Retinal pigment epithelial cell (primary cell): ENCODE measurements at regions not wholly inside any gene's neighbourhood (a gene's known extent, or its start where the extent isn't known, plus 50 kb on each side); places are given as distances from the start of the nearest gene placed in this dataset.

ENCODE experiments used
- DNase-seq: peaks from one replicate; pipeline ENCODE4 v3.0.0-alpha.2; 2010; ENCODE audit warnings: low read depth
- H3K4me3 ChIP-seq: 2 replicates; pipeline ENCODE4 v1.5.1; 2011; ENCODE audit warnings: mild to moderate bottlenecking, low read length, control low read depth, moderate library complexity
- TF ChIP-seq, protein P1 (sequence below): conservative IDR thresholded peaks from 2 replicates; pipeline ENCODE4 v1.5.1; 2011; ENCODE audit warnings: low read depth, low read length, control low read depth, inconsistent platforms

DNA sequence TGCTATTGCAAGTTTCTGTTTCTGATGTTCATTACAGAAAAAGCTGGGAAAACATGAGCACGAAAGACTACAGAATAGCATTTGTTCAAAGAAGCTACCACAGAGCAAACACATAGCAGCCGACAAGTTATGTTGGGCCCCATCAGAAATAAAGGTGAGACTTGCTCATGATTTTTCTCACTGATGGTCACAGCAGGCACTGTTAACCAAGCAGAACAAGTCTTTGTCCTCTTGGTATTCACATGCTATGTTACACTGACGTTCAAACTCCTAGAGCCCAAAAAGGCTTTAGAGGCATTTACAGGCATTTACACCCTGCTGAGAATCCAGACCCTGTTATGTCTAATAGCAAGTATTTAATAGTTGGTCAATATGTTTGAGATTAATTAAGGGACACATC, 235.0 kb upstream of the HNMT start:
- TF ChIP-seq, protein P1, sequence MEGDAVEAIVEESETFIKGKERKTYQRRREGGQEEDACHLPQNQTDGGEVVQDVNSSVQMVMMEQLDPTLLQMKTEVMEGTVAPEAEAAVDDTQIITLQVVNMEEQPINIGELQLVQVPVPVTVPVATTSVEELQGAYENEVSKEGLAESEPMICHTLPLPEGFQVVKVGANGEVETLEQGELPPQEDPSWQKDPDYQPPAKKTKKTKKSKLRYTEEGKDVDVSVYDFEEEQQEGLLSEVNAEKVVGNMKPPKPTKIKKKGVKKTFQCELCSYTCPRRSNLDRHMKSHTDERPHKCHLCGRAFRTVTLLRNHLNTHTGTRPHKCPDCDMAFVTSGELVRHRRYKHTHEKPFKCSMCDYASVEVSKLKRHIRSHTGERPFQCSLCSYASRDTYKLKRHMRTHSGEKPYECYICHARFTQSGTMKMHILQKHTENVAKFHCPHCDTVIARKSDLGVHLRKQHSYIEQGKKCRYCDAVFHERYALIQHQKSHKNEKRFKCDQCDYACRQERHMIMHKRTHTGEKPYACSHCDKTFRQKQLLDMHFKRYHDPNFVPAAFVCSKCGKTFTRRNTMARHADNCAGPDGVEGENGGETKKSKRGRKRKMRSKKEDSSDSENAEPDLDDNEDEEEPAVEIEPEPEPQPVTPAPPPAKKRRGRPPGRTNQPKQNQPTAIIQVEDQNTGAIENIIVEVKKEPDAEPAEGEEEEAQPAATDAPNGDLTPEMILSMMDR: no peak
- no peak overlapping the region for H3K4me3 ChIP-seq
- DNase-seq: no peak

DNA sequence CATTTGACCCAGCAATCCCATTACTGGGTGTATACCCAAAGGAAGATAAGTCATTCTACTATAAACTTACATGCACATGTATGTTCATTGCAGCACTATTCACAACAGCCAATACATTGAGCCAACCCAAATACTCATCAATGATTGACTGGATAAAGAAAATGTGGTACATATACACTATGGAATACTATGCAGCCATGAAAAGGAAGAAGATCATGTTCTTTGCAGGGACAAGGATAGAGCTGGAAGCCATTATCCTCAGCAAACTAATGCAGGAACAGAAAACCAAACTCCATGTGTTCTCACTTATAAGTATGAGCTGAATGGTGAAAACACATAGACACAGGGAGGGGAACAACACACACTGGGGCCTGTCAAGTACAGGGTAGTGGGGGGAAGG, 226.7 kb upstream of the HNMT start:
- H3K4me3 ChIP-seq: no peak overlapping the region
- DNase-seq: no peak
- TF ChIP-seq, protein P1: no peak

DNA sequence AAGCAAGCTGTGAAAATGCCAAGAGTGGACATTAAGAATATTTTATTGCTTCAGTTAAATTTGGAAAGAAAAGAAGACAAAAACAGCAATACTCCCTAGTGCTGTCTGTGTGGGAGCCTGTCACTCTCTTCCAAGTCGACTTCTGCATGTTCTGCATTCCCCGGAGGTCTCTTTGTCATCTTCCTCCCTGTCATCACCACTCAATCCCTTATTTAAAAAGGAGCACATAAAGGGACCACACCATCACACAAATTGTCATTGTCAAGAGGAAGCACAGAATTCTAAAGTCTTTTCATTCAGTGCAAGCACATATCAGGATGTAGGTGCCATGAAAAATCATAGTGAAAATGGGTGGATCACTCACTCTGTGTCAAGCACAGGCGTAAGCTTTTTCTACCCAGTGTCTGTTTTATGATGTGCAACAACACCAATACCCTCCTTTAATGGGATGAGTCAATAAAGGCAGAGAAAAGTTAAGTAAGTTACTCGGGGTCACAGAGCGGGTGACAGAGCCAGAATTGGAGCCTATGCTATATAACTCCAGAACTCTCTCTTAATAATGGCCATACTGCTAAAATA, 222.4 kb upstream of the HNMT start:
- TF ChIP-seq, protein P1: no peak

DNA sequence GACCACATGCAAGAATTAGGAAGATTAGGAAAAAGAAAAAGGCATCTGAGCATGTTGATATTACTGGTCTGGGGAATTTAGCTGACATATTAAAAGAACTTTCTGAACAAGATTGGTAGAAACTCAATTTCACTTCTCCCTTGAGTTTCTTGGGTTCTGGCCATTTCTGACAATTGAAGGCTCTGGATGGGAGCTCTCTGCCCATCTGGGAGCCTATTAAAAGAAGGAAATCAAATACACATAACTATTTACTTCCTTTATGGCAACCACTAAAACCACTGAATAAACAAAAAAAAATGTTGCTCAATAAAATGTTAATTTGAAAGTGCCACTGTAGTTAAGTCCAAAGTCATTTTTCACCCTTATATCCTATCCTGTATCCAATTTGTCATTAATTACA, 216.8 kb upstream of the HNMT start:
- H3K4me3 ChIP-seq: no peak overlapping the region
- DNase-seq: no peak
- TF ChIP-seq, protein P1: no peak

More for the DNA sequence above, 222.4 kb upstream of the HNMT start:
- H3K4me3 ChIP-seq: no peak overlapping the region
- no peak for DNase-seq

DNA sequence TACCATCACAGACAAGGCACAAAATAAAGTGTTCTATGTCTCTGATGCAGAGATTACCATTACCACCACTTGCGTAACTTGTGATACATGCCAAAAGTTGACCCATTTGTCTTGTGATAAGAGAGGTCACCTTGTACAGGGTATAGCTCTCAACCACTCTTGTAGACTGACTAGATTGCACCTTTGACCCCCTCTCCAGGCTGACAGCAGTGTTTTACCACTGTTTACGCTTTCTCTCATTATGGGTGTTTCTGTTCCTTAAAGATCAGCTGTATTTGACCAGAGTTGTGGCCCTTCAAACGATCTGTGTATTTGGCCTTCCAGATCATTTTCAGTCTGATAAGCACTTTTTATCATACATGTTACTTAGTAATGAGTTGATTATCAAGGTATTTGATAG, 215.7 kb upstream of the HNMT start:
- no peak for DNase-seq
- TF ChIP-seq, protein P1: no peak
- H3K4me3 ChIP-seq: no peak overlapping the region

DNA sequence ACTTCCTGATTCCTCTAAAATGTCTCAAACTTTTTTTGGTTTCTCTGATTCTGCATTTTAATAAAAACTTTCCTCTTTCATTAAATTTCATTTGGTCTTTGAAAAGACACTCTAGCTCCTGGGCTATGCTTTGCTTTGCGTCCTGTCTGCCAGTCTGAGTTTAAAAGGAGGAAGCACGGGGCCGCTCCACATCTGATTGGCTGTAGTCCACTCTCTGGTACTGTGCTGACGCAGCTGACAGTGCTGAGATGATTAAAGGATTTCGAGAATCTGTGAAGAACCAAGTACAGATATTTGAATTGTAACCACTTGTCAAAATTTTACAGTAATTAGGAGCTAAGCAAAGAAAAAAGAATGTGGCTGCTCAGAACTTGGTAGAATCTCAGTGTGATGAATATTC, 199.6 kb upstream of the HNMT start:
- TF ChIP-seq, protein P1: no peak
- DNase-seq: no peak
- H3K4me3 ChIP-seq: no peak overlapping the region

DNA sequence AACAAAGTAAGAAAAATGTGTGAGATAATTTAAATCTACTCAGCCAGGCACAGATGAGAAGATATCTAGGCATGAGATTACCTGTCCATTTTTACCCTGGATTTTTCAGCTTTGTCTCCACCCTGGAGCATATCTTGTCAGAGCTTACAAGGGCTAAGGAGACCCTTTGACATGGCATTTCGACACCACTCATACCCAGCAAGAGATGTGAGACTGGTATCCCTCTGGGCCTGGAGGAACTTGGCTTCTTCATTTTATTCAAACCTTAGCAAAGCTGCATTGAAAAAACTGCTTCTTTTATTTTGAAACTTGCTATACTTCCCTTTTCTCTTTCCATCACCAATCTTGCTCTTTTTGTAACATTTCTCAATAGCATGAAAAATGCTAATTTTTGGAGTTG, 194.9 kb upstream of the HNMT start:
- no peak overlapping the region for H3K4me3 ChIP-seq
- TF ChIP-seq, protein P1: no peak
- DNase-seq: no peak
